ENCODE measurements at regions not wholly inside any gene's neighbourhood (a gene's known extent, or its start where the extent isn't known, plus 50 kb on each side); places are given as distances from the start of the nearest gene placed in this dataset.
"Not testable (repeated sequence)": the region's sequence is repeated elsewhere in the genome, so short reads cannot be mapped to it uniquely, and the experiment has no call there.

GRCh38 chr5:115751176-115751575, 65.3 kb downstream of the CDO1 start:
- Histone ChIP-seq H3K36me3 (ENCODE audit: insufficient read depth, low read depth, low read length) (no peaks in the 10 kb centered on the region), H3K27me3 (ENCODE audit: insufficient read depth, low read length) (no peaks in the 10 kb centered on the region), H3K9me3 (ENCODE audit: insufficient read depth, low read depth, low read length) (no peaks in the 10 kb centered on the region), H3K9ac (ENCODE audit: low read depth, low read length) (no peak overlapping the region), H3K4me1 (ENCODE audit: insufficient read depth, low read length) (peaks cover 6% of the 10 kb centered on the region; the same call in 1 of the 2 replicates), H3K27ac (ENCODE audit: low read length) (no peak overlapping the region), H3K4me3 (ENCODE audit: low read length) (0 out of 2 replicates have a peak overlapping the region, but pooled peaks have one; percentile 1)

GRCh38 chr5:115749016-115749415, 67.4 kb downstream of the CDO1 start:
- Histone ChIP-seq H3K4me1 (ENCODE audit: insufficient read depth, low read length) (peaks cover 6% of the 10 kb centered on the region; the same call in 1 of the 2 replicates), H3K36me3 (ENCODE audit: insufficient read depth, low read depth, low read length) (no peaks in the 10 kb centered on the region), H3K27ac (ENCODE audit: low read length) (no peak overlapping the region), H3K27me3 (ENCODE audit: insufficient read depth, low read length) (no peaks in the 10 kb centered on the region), H3K9me3 (ENCODE audit: insufficient read depth, low read depth, low read length) (no peaks in the 10 kb centered on the region; the same call in 1 of the 2 replicates), H3K4me3 (ENCODE audit: low read length) (no peak overlapping the region), H3K9ac (ENCODE audit: low read depth, low read length) (no peak overlapping the region)

GRCh38 chr5:115739245-115739644, 77.2 kb downstream of the CDO1 start:
- not testable (repeated sequence) for H3K27ac ChIP-seq (ENCODE audit: low read length)

DNA sequence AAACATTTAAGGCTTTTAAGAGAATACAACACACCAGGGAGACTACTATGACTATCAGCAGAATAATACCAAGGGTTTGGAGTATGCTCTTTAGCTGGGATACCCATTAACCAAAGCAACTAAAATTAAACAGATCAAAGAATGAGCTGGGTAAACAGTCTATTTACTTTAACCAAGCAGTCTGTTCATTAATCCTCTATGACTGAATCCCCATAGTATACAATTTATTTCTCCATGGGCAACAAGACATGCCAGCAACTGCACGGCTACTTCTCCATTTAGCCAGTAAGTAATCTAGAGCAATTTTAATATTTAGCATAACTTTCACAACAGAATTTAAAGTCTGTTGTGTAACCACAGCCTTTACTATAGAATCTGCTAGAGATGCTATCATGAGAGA, 77.6 kb downstream of the CDO1 start:
- H3K27ac ChIP-seq (ENCODE audit: low read length): no peak overlapping the region
- H3K9ac ChIP-seq (ENCODE audit: low read depth, low read length): no peak overlapping the region
- H3K36me3 ChIP-seq (ENCODE audit: insufficient read depth, low read depth, low read length): no peaks in the 10 kb centered on the region
- H3K9me3 ChIP-seq (ENCODE audit: insufficient read depth, low read depth, low read length): no peaks in the 10 kb centered on the region; the same call in 1 of the 2 replicates
- no peaks in the 10 kb centered on the region for H3K27me3 ChIP-seq (ENCODE audit: insufficient read depth, low read length)
- H3K4me1 ChIP-seq (ENCODE audit: insufficient read depth, low read length): peaks cover 36% of the 10 kb centered on the region
- no peak overlapping the region for H3K4me3 ChIP-seq (ENCODE audit: low read length)

More at GRCh38 chr5:115739245-115739644, 77.2 kb downstream of the CDO1 start:
- H3K4me3 ChIP-seq (ENCODE audit: low read length); H3K9me3 ChIP-seq (ENCODE audit: insufficient read depth, low read depth, low read length); H3K36me3 ChIP-seq (ENCODE audit: insufficient read depth, low read depth, low read length); H3K9ac ChIP-seq (ENCODE audit: low read depth, low read length); H3K27me3 ChIP-seq (ENCODE audit: insufficient read depth, low read length): not testable (repeated sequence)
- peaks cover 36% of the 10 kb centered on the region for H3K4me1 ChIP-seq (ENCODE audit: insufficient read depth, low read length)

DNA sequence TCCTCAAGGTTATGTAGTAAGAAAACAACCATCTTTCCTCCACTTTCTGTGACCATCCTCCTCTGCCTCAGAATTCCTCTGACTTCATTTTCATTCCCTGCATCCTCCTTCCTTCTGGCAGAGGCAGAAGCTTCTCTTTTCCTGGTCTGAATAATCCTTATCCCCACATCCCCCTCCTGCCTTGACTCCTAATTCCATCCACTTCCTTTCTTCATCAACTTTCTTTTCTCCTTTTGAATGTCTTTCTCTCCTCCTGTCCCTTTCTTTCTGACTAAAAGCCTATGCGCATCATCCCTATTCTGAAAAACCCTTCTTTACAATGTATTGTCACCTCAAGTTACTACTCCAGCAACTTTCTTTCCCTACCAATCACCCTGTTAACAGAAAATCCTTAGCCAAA, 79.0 kb downstream of the CDO1 start:
- Histone ChIP-seq H3K27me3 (ENCODE audit: insufficient read depth, low read length) (no peaks in the 10 kb centered on the region), H3K36me3 (ENCODE audit: insufficient read depth, low read depth, low read length) (no peaks in the 10 kb centered on the region), H3K4me1 (ENCODE audit: insufficient read depth, low read length) (peaks cover 41% of the 10 kb centered on the region), H3K9me3 (ENCODE audit: insufficient read depth, low read depth, low read length) (no peaks in the 10 kb centered on the region), H3K4me3 (ENCODE audit: low read length) (peak overlapping the region; percentile 36; the same call in 1 of the 2 replicates), H3K27ac (ENCODE audit: low read length) (peak overlapping the region; percentile 57), H3K9ac (ENCODE audit: low read depth, low read length) (no peak overlapping the region)

- H3K9me3 ChIP-seq (ENCODE audit: insufficient read depth, low read depth, low read length): no peaks in the 10 kb centered on the region
- peak overlapping the region; percentile 36; the same call in 1 of the 2 replicates for H3K4me3 ChIP-seq (ENCODE audit: low read length)
- H3K27me3 ChIP-seq (ENCODE audit: insufficient read depth, low read length): no peaks in the 10 kb centered on the region
- peak overlapping the region; percentile 43; the same call in 1 of the 2 replicates for H3K9ac ChIP-seq (ENCODE audit: low read depth, low read length)
- H3K27ac ChIP-seq (ENCODE audit: low read length): no peak overlapping the region
- H3K36me3 ChIP-seq (ENCODE audit: insufficient read depth, low read depth, low read length): no peaks in the 10 kb centered on the region
- H3K4me1 ChIP-seq (ENCODE audit: insufficient read depth, low read length): peaks cover 41% of the 10 kb centered on the region
Measured at GRCh38 chr5:115736690-115737005, 79.8 kb downstream of the CDO1 start.

DNA sequence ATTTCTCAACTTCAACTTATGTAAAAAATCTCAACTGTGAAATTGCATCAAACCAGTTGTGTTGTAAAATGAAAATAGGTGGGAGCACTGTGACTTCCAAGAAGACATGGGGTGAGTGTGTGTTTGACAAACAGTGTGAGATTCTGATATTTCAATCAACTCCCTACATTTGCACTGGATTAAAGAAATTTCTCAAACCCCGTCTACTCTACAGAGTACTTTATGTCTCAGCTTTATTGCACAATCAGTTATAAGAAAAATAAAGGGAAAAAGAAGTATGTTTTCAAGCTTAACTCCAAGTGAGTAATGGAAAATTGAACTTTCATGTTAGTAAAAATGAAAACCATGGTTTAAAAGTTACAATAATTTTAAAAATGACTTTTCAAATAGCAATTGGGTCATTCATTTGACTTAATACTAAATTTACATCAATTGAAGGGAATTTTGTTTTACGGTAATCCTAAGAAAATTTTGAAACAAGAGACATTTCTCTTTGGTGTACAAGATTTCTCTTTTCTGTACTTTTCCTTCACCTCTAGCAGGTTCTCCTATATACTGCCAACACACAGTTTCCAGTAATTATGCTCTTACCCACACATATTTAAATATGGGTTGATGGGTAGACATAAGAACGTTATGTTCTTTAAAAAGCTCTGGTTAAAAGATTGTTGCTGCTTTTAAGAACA, 80.3 kb downstream of the CDO1 start:
- Histone ChIP-seq H3K36me3 (ENCODE audit: insufficient read depth, low read depth, low read length) (no peaks in the 10 kb centered on the region), H3K4me3 (ENCODE audit: low read length) (peak overlapping the region; percentile 36; the same call in 1 of the 2 replicates), H3K4me1 (ENCODE audit: insufficient read depth, low read length) (peaks cover 41% of the 10 kb centered on the region), H3K9ac (ENCODE audit: low read depth, low read length) (peak overlapping the region; percentile 43; the same call in 1 of the 2 replicates), H3K27me3 (ENCODE audit: insufficient read depth, low read length) (no peaks in the 10 kb centered on the region), H3K27ac (ENCODE audit: low read length) (no peak overlapping the region), H3K9me3 (ENCODE audit: insufficient read depth, low read depth, low read length) (no peaks in the 10 kb centered on the region)

DNA sequence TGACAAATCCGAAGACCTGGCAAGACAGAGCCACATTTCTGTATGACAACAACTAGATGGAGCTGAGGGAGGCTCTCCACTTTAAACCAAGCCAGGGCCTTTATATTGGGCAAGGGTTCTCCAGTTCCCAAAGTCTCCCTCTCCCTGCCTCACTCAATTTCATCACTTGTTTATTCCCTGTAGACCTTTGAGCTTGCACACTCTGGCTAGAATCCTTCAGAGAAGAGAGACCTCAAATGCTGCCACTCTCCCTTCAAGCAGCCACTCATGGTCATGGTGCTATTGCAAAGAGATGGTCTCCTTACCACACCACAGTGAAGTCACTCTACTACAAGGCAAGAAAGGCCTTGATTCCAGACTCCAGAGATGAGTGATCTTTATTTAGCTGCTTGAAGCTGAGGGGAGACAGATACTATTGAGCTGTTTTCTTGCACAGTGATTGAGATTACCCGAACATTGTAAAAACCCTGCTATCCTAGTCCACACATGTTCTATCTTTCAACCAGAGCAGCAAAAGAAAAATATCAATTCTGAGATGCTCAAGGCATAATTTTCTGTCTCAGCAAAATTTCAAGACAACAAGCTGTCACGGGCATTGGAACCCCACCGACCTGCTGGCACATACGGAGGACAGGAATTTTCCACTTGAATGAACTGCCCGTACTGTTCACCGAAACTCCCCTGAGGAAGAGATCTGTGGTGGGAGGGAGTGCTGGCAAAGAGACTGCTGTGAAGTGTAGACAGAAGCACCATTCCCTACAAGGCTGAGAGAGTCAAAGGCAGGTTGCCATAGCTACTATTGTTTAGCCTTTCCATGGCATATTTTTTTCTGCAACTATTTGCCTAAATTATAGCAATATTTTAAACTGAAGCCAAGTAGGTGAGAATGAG, 81.1 kb downstream of the CDO1 start:
- Histone ChIP-seq H3K4me1 (ENCODE audit: insufficient read depth, low read length) (peaks cover 41% of the 10 kb centered on the region), H3K27me3 (ENCODE audit: insufficient read depth, low read length) (no peaks in the 10 kb centered on the region), H3K27ac (ENCODE audit: low read length) (no peak overlapping the region), H3K36me3 (ENCODE audit: insufficient read depth, low read depth, low read length) (no peaks in the 10 kb centered on the region), H3K9ac (ENCODE audit: low read depth, low read length) (peak overlapping the region; percentile 29; the same call in 1 of the 2 replicates), H3K9me3 (ENCODE audit: insufficient read depth, low read depth, low read length) (no peaks in the 10 kb centered on the region), H3K4me3 (ENCODE audit: low read length) (peak overlapping the region; percentile 36)

DNA sequence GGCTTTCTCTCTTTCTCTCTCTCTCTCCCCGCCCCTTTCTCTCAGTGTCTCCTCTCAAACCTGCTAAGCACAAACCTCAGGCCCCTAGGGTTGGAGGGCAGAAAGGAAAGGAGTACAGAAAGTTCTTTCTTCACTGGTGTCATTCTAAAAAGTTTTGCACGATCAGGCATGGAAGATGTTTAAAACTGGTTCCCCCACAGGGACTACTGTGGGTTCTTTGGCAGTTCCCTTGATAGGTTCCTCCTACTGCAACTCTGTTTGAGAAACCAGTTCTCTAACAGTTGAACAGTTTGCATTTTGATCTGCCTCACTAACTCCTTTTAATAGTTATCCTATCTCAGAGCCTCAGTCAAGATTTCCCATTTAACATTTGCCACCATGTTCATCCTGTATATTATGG, 82.9 kb downstream of the CDO1 start:
- no peaks in the 10 kb centered on the region for H3K27me3 ChIP-seq (ENCODE audit: insufficient read depth, low read length)
- H3K36me3 ChIP-seq (ENCODE audit: insufficient read depth, low read depth, low read length): no peaks in the 10 kb centered on the region
- H3K27ac ChIP-seq (ENCODE audit: low read length): no peak overlapping the region
- no peak overlapping the region for H3K9ac ChIP-seq (ENCODE audit: low read depth, low read length)
- no peaks in the 10 kb centered on the region for H3K9me3 ChIP-seq (ENCODE audit: insufficient read depth, low read depth, low read length)
- H3K4me3 ChIP-seq (ENCODE audit: low read length): no peak overlapping the region
- H3K4me1 ChIP-seq (ENCODE audit: insufficient read depth, low read length): peaks cover 39% of the 10 kb centered on the region

DNA sequence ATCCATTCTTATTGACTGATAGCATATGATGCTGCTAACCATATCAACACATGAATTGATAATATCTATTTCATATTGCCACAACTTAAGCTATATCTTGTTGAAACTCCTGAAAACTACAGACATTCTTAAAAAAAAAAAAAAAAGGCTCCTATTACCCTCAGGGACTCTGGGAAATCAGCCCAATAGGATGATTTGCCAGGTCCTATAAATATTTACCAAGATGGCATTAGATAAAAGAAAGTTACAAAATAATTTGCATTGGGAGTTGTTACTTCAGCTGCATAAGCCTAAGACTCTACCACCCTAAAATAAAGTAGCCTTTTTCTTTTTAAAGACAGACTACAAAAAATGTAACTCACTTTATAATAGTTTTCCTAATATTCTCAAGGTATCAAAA, 84.4 kb downstream of the CDO1 start:
- no peak overlapping the region for H3K27ac ChIP-seq (ENCODE audit: low read length)
- peaks cover 26% of the 10 kb centered on the region for H3K4me1 ChIP-seq (ENCODE audit: insufficient read depth, low read length)

DNA sequence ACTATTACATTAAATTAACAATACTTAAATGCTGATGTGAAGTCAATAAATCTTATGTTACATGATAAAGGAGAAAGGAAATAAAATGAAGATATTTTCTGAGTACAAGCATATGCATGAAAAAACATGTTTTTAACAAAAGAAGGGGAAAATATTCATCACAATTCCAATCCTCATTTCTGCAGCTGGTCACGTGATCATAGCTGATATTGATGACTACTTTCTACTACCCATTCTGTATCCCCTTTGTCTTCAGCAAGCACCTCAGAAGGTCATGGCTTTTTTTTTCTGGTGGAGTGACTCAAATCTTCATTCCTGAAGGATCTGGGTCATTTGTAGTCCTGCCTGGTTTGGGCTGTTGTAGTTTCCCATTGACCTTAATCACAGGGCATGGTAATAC, 90.9 kb downstream of the CDO1 start:
- H3K36me3 ChIP-seq (ENCODE audit: insufficient read depth, low read depth, low read length): no peaks in the 10 kb centered on the region
- no peaks in the 10 kb centered on the region for H3K27me3 ChIP-seq (ENCODE audit: insufficient read depth, low read length)
- H3K9ac ChIP-seq (ENCODE audit: low read depth, low read length): no peak overlapping the region
- no peak overlapping the region for H3K4me3 ChIP-seq (ENCODE audit: low read length)
- no peaks in the 10 kb centered on the region for H3K4me1 ChIP-seq (ENCODE audit: insufficient read depth, low read length)
- no peaks in the 10 kb centered on the region for H3K9me3 ChIP-seq (ENCODE audit: insufficient read depth, low read depth, low read length)
- no peak overlapping the region for H3K27ac ChIP-seq (ENCODE audit: low read length)

More for the DNA sequence above, 84.4 kb downstream of the CDO1 start:
- Histone ChIP-seq H3K9me3 (ENCODE audit: insufficient read depth, low read depth, low read length) (no peaks in the 10 kb centered on the region), H3K27me3 (ENCODE audit: insufficient read depth, low read length) (no peaks in the 10 kb centered on the region), H3K36me3 (ENCODE audit: insufficient read depth, low read depth, low read length) (no peaks in the 10 kb centered on the region), H3K4me3 (ENCODE audit: low read length) (no peak overlapping the region), H3K9ac (ENCODE audit: low read depth, low read length) (no peak overlapping the region)

DNA sequence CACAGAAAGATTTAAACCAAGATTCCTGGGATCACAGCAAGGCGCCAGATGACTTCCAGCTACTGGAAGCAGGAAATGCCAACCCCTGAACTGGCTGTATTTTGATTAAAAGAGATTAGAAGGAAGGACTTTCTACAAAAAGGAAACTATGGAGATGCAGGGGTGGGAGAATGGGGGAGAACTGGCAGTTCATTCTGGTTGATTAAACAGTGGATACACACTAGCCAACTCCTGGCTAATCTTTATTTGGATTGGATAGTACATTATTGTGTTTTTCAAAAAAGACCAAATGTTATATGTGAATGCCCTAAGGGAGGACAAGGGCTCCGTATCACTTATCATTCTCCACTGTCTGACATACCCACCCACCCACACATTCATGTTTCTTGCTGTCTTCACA, 93.2 kb downstream of the CDO1 start:
- Histone ChIP-seq H3K9me3 (ENCODE audit: insufficient read depth, low read depth, low read length) (no peaks in the 10 kb centered on the region), H3K27ac (ENCODE audit: low read length) (no peak overlapping the region), H3K4me1 (ENCODE audit: insufficient read depth, low read length) (no peaks in the 10 kb centered on the region), H3K4me3 (ENCODE audit: low read length) (no peak overlapping the region), H3K27me3 (ENCODE audit: insufficient read depth, low read length) (no peaks in the 10 kb centered on the region), H3K36me3 (ENCODE audit: insufficient read depth, low read depth, low read length) (no peaks in the 10 kb centered on the region), H3K9ac (ENCODE audit: low read depth, low read length) (no peak overlapping the region)
